D721Med (cell line): ENCODE measurements at regions not wholly inside any gene's neighbourhood (a gene's known extent, or its start where the extent isn't known, plus 50 kb on each side); places are given as distances from the start of the nearest gene placed in this dataset.
"Not testable (repeated sequence)": the region's sequence is repeated elsewhere in the genome, so short reads cannot be mapped to it uniquely, and the experiment has no call there.

Experiments
- DNase-seq: peaks from one replicate; pipeline ENCODE4 v3.0.0; 2011; ENCODE audit warnings: low spot score; ENCODE audit not compliant: insufficient read length
- FAIRE-seq: peaks from 2 replicates; lab custom pipeline; 2011; peaks lifted over from hg19 to GRCh38; lab: Jason Lieb, UNC
- CTCF ChIP-seq: IDR thresholded peaks from 2 replicates; pipeline ENCODE4 v1.5.1; 2012; ENCODE audit warnings: mild to moderate bottlenecking, control low read depth; ENCODE audit not compliant: insufficient read depth; ENCODE audit errors: missing control alignments

- no peak for TF ChIP-seq CTCF
- DNase-seq (no peak), FAIRE-seq (no peak)
These were observed 775.3 kb downstream of the UQCRFS1 start for GRCh38 chr19:28437390-28438346.

- FAIRE-seq (no peak), DNase-seq (no peak)
- no peak for TF ChIP-seq CTCF
These were observed 776.6 kb downstream of the UQCRFS1 start for GRCh38 chr19:28436320-28436719.

GRCh38 chr19:28435551-28436271 is 777.2 kb downstream of the UQCRFS1 start:
- FAIRE-seq: no peak
- no peak for TF ChIP-seq CTCF
- DNase-seq: no peak

- not testable (repeated sequence) for FAIRE-seq
These were observed 778.2 kb downstream of the UQCRFS1 start for GRCh38 chr19:28434794-28435193.

GRCh38 chr19:28434365-28434764 is 778.6 kb downstream of the UQCRFS1 start:
- not testable (repeated sequence) for FAIRE-seq, DNase-seq

More at GRCh38 chr19:28434794-28435193, 778.2 kb downstream of the UQCRFS1 start:
- DNase-seq: not testable (repeated sequence)

GRCh38 chr19:28433166-28433565 is 779.8 kb downstream of the UQCRFS1 start:
- FAIRE-seq, DNase-seq: not testable (repeated sequence)

- no peak for TF ChIP-seq CTCF
- no peak for DNase-seq
- no peak for FAIRE-seq
These were observed 782.7 kb downstream of the UQCRFS1 start for GRCh38 chr19:28430214-28430613.

GRCh38 chr19:28429356-28429755 is 783.6 kb downstream of the UQCRFS1 start:
- DNase-seq (no peak), FAIRE-seq (no peak)
- TF ChIP-seq CTCF: no peak
